ENCODE measurements at regions not wholly inside any gene's neighbourhood (a gene's known extent, or its start where the extent isn't known, plus 50 kb on each side); places are given as distances from the start of the nearest gene placed in this dataset.
A peak's percentile ranks its signal among the peaks of the same experiment; 100 is the strongest.
"Not testable (repeated sequence)": the region's sequence is repeated elsewhere in the genome, so short reads cannot be mapped to it uniquely, and the experiment has no call there.

GRCh38 chr18:49692906-49693716 lies 120.2 kb downstream of the ACAA2 start:
- DNase-seq: no peak

GRCh38 chr18:49691177-49691608 lies 122.1 kb downstream of the ACAA2 start:
- DNase-seq: no peak

GRCh38 chr18:49690312-49690711 lies 123.0 kb downstream of the ACAA2 start:
- no peak for DNase-seq

- DNase-seq: no peak
Observed at GRCh38 chr18:49685231-49685942, 123.5 kb downstream of the LIPG start.

GRCh38 chr18:49682803-49683190 lies 120.9 kb downstream of the LIPG start:
- not testable (repeated sequence) for DNase-seq

GRCh38 chr18:49682173-49682802 lies 120.4 kb downstream of the LIPG start:
- DNase-seq: no peak

- DNase-seq: no peak
Observed at GRCh38 chr18:49681387-49681786, 119.5 kb downstream of the LIPG start.

GRCh38 chr18:49678440-49678839 lies 116.6 kb downstream of the LIPG start:
- DNase-seq: no peak

- DNase-seq: peak in 1 of 2 experiments; percentile 10
Observed at GRCh38 chr18:49677762-49678413, 116.0 kb downstream of the LIPG start.

GRCh38 chr18:49677081-49677480 lies 115.2 kb downstream of the LIPG start:
- no peak for DNase-seq

GRCh38 chr18:49673281-49673680 lies 111.4 kb downstream of the LIPG start:
- DNase-seq: no peak

GRCh38 chr18:49672853-49673252 lies 111.0 kb downstream of the LIPG start:
- DNase-seq: no peak

- no peak for DNase-seq
Observed at GRCh38 chr18:49669403-49669802, 107.5 kb downstream of the LIPG start.

- peak in 1 of 2 experiments; percentile 6 for DNase-seq
Observed at GRCh38 chr18:49668574-49669275, 106.9 kb downstream of the LIPG start.

GRCh38 chr18:49667462-49667861 lies 105.6 kb downstream of the LIPG start:
- DNase-seq: no peak

- no peak for DNase-seq
Observed at GRCh38 chr18:49666045-49666775, 104.4 kb downstream of the LIPG start.

GRCh38 chr18:49663899-49664890 lies 102.3 kb downstream of the LIPG start:
- DNase-seq: no peak

- no peak for DNase-seq
Observed at GRCh38 chr18:49662506-49662905, 100.6 kb downstream of the LIPG start.

GRCh38 chr18:49658823-49659404 lies 97.1 kb downstream of the LIPG start:
- no peak for DNase-seq

GRCh38 chr18:49656073-49656692 lies 94.3 kb downstream of the LIPG start:
- peak in 1 of 2 experiments; percentile 24 for DNase-seq
